ENCODE measurements at regions not wholly inside any gene's neighbourhood (a gene's known extent, or its start where the extent isn't known, plus 50 kb on each side); places are given as distances from the start of the nearest gene placed in this dataset.

DNA sequence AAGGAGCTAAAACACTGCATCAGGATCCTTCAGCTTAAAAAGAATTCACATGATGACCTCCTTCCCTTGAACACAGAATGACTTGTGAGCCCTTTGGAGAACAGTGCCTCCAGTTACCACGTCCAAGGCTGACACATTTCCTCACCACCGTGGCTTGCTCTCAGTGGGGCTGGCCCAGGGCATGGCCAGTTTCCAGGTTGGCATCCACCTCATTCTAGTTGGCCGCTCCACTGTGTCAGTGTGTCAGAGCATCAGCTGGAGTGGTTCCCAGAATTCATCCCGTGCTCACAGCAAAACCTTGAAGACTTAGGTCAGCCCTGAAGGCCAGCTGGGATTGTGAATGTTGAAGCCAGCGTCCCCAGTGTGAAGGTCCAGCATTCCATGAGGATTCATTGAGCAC lies 158.5 kb downstream of the INSIG2 start:
- H3K4me3 ChIP-seq (ENCODE audit: low read length) = no peak overlapping the region
- DNase-seq (ENCODE audit: low read depth) = peak; percentile 92
- TF ChIP-seq, protein P1, sequence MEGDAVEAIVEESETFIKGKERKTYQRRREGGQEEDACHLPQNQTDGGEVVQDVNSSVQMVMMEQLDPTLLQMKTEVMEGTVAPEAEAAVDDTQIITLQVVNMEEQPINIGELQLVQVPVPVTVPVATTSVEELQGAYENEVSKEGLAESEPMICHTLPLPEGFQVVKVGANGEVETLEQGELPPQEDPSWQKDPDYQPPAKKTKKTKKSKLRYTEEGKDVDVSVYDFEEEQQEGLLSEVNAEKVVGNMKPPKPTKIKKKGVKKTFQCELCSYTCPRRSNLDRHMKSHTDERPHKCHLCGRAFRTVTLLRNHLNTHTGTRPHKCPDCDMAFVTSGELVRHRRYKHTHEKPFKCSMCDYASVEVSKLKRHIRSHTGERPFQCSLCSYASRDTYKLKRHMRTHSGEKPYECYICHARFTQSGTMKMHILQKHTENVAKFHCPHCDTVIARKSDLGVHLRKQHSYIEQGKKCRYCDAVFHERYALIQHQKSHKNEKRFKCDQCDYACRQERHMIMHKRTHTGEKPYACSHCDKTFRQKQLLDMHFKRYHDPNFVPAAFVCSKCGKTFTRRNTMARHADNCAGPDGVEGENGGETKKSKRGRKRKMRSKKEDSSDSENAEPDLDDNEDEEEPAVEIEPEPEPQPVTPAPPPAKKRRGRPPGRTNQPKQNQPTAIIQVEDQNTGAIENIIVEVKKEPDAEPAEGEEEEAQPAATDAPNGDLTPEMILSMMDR (conservative IDR thresholded peaks at IDR 0.05; ENCODE audit: low read length) = no peak

DNA sequence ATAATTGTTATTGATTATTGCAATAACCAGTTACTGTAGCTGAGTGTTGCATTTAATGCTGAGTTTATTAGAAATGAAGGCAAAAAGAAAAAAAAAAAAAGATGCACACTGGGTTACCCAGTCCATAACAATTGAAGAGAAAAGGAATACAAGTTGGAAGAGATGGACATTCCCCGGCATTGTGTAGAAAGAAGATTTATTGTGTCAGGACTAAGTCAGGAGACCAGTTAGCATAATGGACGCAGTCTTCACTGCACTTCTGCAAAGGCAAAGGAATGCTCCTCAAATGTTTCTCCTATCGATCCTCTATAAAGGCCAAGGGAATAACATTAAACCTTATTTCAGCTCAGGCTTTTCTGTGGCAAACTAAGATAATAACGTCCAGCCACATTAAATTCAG lies 157.8 kb downstream of the INSIG2 start:
- DNase-seq (ENCODE audit: low read depth) = no peak
- H3K4me3 ChIP-seq (ENCODE audit: low read length) = no peak overlapping the region
- TF ChIP-seq, protein P1 (conservative IDR thresholded peaks at IDR 0.05; ENCODE audit: low read length) = no peak

DNA sequence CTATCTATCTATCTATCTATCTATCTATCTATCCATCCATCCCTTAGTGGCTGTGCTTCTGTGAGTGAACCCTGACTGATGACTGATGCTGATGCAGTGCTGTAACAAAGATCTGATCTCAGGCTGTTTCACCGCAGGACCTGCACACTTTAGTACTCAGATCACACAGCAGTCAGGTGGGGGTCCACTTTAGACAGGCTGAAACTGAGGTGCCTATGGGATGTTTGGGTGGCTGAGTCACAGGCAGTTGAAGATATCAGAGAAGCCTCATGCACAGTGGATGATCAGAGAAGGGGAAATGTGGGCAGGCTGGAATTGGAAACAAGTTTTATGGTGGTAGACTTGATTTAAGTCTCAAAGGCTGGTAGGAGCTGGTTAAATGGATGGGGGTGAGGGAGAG lies 156.4 kb downstream of the INSIG2 start:
- no peak overlapping the region for H3K4me3 ChIP-seq (ENCODE audit: low read length)
- TF ChIP-seq, protein P1 (conservative IDR thresholded peaks at IDR 0.05; ENCODE audit: low read length) = no peak
- no peak for DNase-seq (ENCODE audit: low read depth)

DNA sequence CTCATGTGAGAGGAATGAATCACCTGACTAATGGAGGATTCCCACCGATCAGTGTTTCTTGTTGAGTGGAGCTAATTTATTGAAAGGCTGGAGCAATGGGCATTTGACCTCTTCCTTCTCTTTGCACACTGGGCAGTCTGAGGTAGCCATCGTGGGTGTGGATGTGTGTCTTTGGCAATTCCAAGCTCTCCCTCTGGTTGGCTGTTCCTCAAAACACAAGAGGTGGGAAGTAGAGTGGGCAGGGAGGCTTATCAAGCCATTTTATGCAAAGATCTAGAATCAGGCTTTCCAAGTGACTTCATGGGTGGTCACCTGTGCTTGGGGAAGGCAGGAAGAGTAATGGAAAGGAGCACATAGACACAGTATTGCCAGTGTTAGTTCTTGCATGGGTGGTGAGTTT lies 154.8 kb downstream of the INSIG2 start:
- TF ChIP-seq, protein P1 (conservative IDR thresholded peaks at IDR 0.05; ENCODE audit: low read length) = no peak

DNA sequence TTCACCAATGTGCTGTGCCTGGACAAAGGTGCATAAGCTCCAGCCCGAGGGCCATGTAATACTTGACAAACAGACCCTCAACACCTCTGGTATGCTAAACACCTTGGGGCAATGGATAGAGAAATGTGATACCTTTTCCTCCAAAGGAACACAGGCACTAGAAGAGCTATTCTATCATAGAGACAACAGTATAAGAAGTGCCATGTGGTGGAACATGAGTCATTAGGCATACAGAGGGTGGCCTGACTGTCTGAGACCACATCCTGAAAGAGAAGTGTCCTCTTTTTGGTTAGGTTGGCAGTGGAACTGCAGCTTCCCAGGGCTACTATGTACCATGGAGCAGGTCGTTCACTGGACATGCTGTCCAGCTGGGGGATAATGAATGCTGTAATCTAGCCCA lies 153.9 kb downstream of the INSIG2 start:
- no peak overlapping the region for H3K4me3 ChIP-seq (ENCODE audit: low read length)
- TF ChIP-seq, protein P1 (conservative IDR thresholded peaks at IDR 0.05; ENCODE audit: low read length) = no peak
- DNase-seq (ENCODE audit: low read depth) = peak; percentile 39

More for the DNA sequence above, 154.8 kb downstream of the INSIG2 start:
- no peak overlapping the region for H3K4me3 ChIP-seq (ENCODE audit: low read length)
- DNase-seq (ENCODE audit: low read depth) = no peak

GRCh38 chr2:118241128-118241527 lies 152.9 kb downstream of the INSIG2 start:
- no peak overlapping the region for H3K4me3 ChIP-seq (ENCODE audit: low read length)
- no peak for DNase-seq (ENCODE audit: low read depth)
- TF ChIP-seq, protein P1 (conservative IDR thresholded peaks at IDR 0.05; ENCODE audit: low read length) = no peak

GRCh38 chr2:118240276-118240675 lies 152.0 kb downstream of the INSIG2 start:
- no peak for DNase-seq (ENCODE audit: low read depth)
- no peak overlapping the region for H3K4me3 ChIP-seq (ENCODE audit: low read length)
- TF ChIP-seq, protein P1 (conservative IDR thresholded peaks at IDR 0.05; ENCODE audit: low read length) = no peak
